HEK293 (cell line): ENCODE measurements at regions not wholly inside any gene's neighbourhood (a gene's known extent, or its start where the extent isn't known, plus 50 kb on each side); places are given as distances from the start of the nearest gene placed in this dataset.

ENCODE experiments used
- CTCF ChIA-PET: fragments of 350-600 bp; formaldehyde crosslinking; extraction: SDS; loops from one replicate; lab custom pipeline; 2021; ENCODE audit warnings: antibody characterized with exemption; lab: Yijun Ruan, JAX
- POLR2A ChIA-PET: fragments of 300-600 bp; formaldehyde crosslinking; extraction: SDS; loops from one replicate; lab custom pipeline; 2020; ENCODE audit warnings: antibody characterized with exemption, inconsistent platforms; lab: Yijun Ruan, JAX
- H3K27ac ChIP-seq: fragments of 200-500 bp; sonication (Bioruptor generic); 2 replicates; pipeline ENCODE4 v1.5.1; 2014; ENCODE audit warnings: low read depth, low read length, control low read depth, inconsistent platforms; ENCODE audit errors: extremely low read depth
- H3K36me3 ChIP-seq, 2 experiments: fragments of 200-500 bp in 1 of 2; sonication (Bioruptor generic) in 1 of 2; 1 replicate in 1 of 2; 2 replicates in 1 of 2; pipeline ENCODE4 v1.5.1; 2014 to 2017; ENCODE audit warnings: inconsistent platforms in 2 of 2, low read length in 2 of 2; ENCODE audit not compliant: control insufficient read depth in 2 of 2, insufficient read depth in 1 of 2
- H3K4me1 ChIP-seq: fragments of 200-500 bp; sonication (Bioruptor generic); 2 replicates; pipeline ENCODE4 v1.5.1; 2014; ENCODE audit warnings: mild to moderate bottlenecking, low read length, inconsistent platforms; ENCODE audit not compliant: control insufficient read depth, insufficient read depth
- H3K4me3 ChIP-seq: 2 replicates; pipeline ENCODE4 v1.5.1; 2011; ENCODE audit warnings: low read depth, mild to moderate bottlenecking, control low read depth, low read length, moderate library complexity
- H3K9me3 ChIP-seq: fragments of 200-500 bp; sonication (Bioruptor generic); 2 replicates; pipeline ENCODE4 v1.5.1; 2014; ENCODE audit warnings: low read depth, low read length, inconsistent platforms; ENCODE audit not compliant: control insufficient read depth, insufficient read depth
- KLF17 ChIP-seq: fragments of 450-650 bp; formaldehyde crosslinking; IDR thresholded peaks from 2 replicates; pipeline ENCODE4 v1.5.1; 2016; ENCODE audit warnings: missing biosample characterization, missing genetic modification characterization
- RBAK ChIP-seq: fragments of 450-650 bp; formaldehyde crosslinking; IDR thresholded peaks from 2 replicates; pipeline ENCODE4 v1.5.1; 2016; ENCODE audit warnings: missing biosample characterization, missing genetic modification characterization
- REPIN1 ChIP-seq: fragments of 450-650 bp; formaldehyde crosslinking; IDR thresholded peaks from 2 replicates; pipeline ENCODE4 v1.5.1; 2017; ENCODE audit warnings: missing biosample characterization, missing genetic modification characterization, low read depth
- SALL2 ChIP-seq: fragments of 450-650 bp; formaldehyde crosslinking; IDR thresholded peaks from 2 replicates; pipeline ENCODE4 v1.5.0; 2017; ENCODE audit warnings: missing biosample characterization, mild to moderate bottlenecking, missing genetic modification characterization, borderline replicate concordance
- SCRT2 ChIP-seq: fragments of 450-650 bp; formaldehyde crosslinking; IDR thresholded peaks from 2 replicates; pipeline ENCODE4 v1.5.1; 2016; ENCODE audit warnings: missing biosample characterization, missing genetic modification characterization
- SETDB1 ChIP-seq: IDR thresholded peaks from one replicate; pipeline ENCODE4 v1.6.1; 2017; ENCODE audit warnings: mild to moderate bottlenecking, low read length, moderate library complexity, mixed read lengths; ENCODE audit not compliant: insufficient read length
- SP3 ChIP-seq: fragments of 450-650 bp; formaldehyde crosslinking; IDR thresholded peaks from 2 replicates; pipeline ENCODE4 v1.5.1; 2016; ENCODE audit warnings: missing biosample characterization, missing genetic modification characterization
- SP7 ChIP-seq: fragments of 450-650 bp; formaldehyde crosslinking; IDR thresholded peaks from 2 replicates; pipeline ENCODE4 v1.5.1; 2016; ENCODE audit warnings: missing biosample characterization, missing genetic modification characterization
- ZFP3 ChIP-seq: fragments of 450-650 bp; formaldehyde crosslinking; IDR thresholded peaks from 2 replicates; pipeline ENCODE4 v1.5.1; 2016; ENCODE audit warnings: low read depth, missing biosample characterization, missing genetic modification characterization
- ZNF112 ChIP-seq: fragments of 450-650 bp; formaldehyde crosslinking; IDR thresholded peaks from 2 replicates; pipeline ENCODE4 v1.5.0; 2017; ENCODE audit warnings: missing biosample characterization, missing genetic modification characterization
- ZNF114 ChIP-seq: fragments of 450-650 bp; formaldehyde crosslinking; IDR thresholded peaks from 2 replicates; pipeline ENCODE4 v1.5.0; 2017; ENCODE audit warnings: missing biosample characterization, missing genetic modification characterization
- ZNF138 ChIP-seq: fragments of 450-650 bp; formaldehyde crosslinking; IDR thresholded peaks from 2 replicates; pipeline ENCODE4 v1.5.1; 2016; ENCODE audit warnings: missing biosample characterization, missing genetic modification characterization, borderline replicate concordance
- ZNF157 ChIP-seq: fragments of 450-650 bp; formaldehyde crosslinking; IDR thresholded peaks from 2 replicates; pipeline ENCODE4 v1.5.1; 2016; ENCODE audit warnings: missing biosample characterization, missing genetic modification characterization
- ZNF175 ChIP-seq: fragments of 450-650 bp; formaldehyde crosslinking; IDR thresholded peaks from 2 replicates; pipeline ENCODE4 v1.5.1; 2016; ENCODE audit warnings: missing biosample characterization, missing genetic modification characterization
- ZNF24 ChIP-seq: fragments of 450-650 bp; formaldehyde crosslinking; IDR thresholded peaks from 2 replicates; pipeline ENCODE4 v1.5.1; 2016; ENCODE audit warnings: missing biosample characterization, missing genetic modification characterization
- ZNF324 ChIP-seq: fragments of 450-650 bp; formaldehyde crosslinking; IDR thresholded peaks from 2 replicates; pipeline ENCODE4 v1.5.1; 2016; ENCODE audit warnings: missing biosample characterization, missing genetic modification characterization
- ZNF354C ChIP-seq: fragments of 450-650 bp; formaldehyde crosslinking; IDR thresholded peaks from 2 replicates; pipeline ENCODE4 v1.5.1; 2016; ENCODE audit warnings: missing biosample characterization, missing genetic modification characterization, low read depth, borderline replicate concordance
- ZNF423 ChIP-seq: fragments of 450-650 bp; formaldehyde crosslinking; IDR thresholded peaks from 2 replicates; pipeline ENCODE4 v1.5.1; 2016; ENCODE audit warnings: missing biosample characterization, missing genetic modification characterization
- ZNF426 ChIP-seq: fragments of 450-650 bp; formaldehyde crosslinking; IDR thresholded peaks from 2 replicates; pipeline ENCODE4 v1.5.1; 2017; ENCODE audit warnings: missing biosample characterization, missing genetic modification characterization, mild to moderate bottlenecking, inconsistent platforms, moderate library complexity
- ZNF629 ChIP-seq: fragments of 450-650 bp; formaldehyde crosslinking; IDR thresholded peaks from 2 replicates; pipeline ENCODE4 v1.5.1; 2017; ENCODE audit warnings: missing biosample characterization, missing genetic modification characterization
- ZNF670 ChIP-seq: fragments of 450-650 bp; formaldehyde crosslinking; IDR thresholded peaks from 2 replicates; pipeline ENCODE4 v1.5.1; 2016; ENCODE audit warnings: missing biosample characterization, missing genetic modification characterization, low read depth
- ZXDB ChIP-seq: fragments of 450-650 bp; formaldehyde crosslinking; IDR thresholded peaks from 2 replicates; pipeline ENCODE4 v1.5.1; 2016; ENCODE audit warnings: missing biosample characterization, missing genetic modification characterization
- TF ChIP-seq, protein P1 (sequence below): fragments of 450-650 bp; formaldehyde crosslinking; IDR thresholded peaks from 2 replicates; pipeline ENCODE4 v1.5.1; 2016; ENCODE audit warnings: missing biosample characterization, missing genetic modification characterization
- TF ChIP-seq, protein P2 (sequence below): fragments of 450-650 bp; formaldehyde crosslinking; IDR thresholded peaks from 2 replicates; pipeline ENCODE4 v1.5.1; 2017; ENCODE audit warnings: missing biosample characterization, missing genetic modification characterization
- TF ChIP-seq, protein P3 (sequence below): fragments of 450-650 bp; formaldehyde crosslinking; IDR thresholded peaks from 2 replicates; pipeline ENCODE4 v1.5.1; 2017; ENCODE audit warnings: missing biosample characterization, missing genetic modification characterization

- H3K27ac ChIP-seq: no peak overlapping the region
- no peaks in the 10 kb centered on the region for H3K9me3 ChIP-seq
- H3K4me3 ChIP-seq: no peak overlapping the region
- no peaks in the 10 kb centered on the region for H3K36me3 ChIP-seq
- CTCF ChIA-PET: interaction anchor here (0.7 to 3.6 kb wide), 5 partner anchors 9 to 1147 kb away, joined by 3 to 21 read pairs (median 4); no protein-coding TSS in a partner anchor
- H3K4me1 ChIP-seq: no peaks in the 10 kb centered on the region
- no peak for TF ChIP-seq RBAK (tag by site-specific recombination)
- no peak for TF ChIP-seq SP7
- no peak for TF ChIP-seq ZNF175 (tag by site-specific recombination)
- TF ChIP-seq SALL2 (tag by site-specific recombination): no peak
- TF ChIP-seq ZXDB: no peak
- no peak for TF ChIP-seq ZNF670
- TF ChIP-seq, protein P1, sequence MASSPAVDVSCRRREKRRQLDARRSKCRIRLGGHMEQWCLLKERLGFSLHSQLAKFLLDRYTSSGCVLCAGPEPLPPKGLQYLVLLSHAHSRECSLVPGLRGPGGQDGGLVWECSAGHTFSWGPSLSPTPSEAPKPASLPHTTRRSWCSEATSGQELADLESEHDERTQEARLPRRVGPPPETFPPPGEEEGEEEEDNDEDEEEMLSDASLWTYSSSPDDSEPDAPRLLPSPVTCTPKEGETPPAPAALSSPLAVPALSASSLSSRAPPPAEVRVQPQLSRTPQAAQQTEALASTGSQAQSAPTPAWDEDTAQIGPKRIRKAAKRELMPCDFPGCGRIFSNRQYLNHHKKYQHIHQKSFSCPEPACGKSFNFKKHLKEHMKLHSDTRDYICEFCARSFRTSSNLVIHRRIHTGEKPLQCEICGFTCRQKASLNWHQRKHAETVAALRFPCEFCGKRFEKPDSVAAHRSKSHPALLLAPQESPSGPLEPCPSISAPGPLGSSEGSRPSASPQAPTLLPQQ (tag by site-specific recombination): no peak
- no peak for TF ChIP-seq SCRT2 (tag by site-specific recombination)
- TF ChIP-seq, all 188 proteins: peak for 0
- POLR2A ChIA-PET: interaction anchor here (1.1 kb wide), 1 partner anchor 9 kb away, joined by 5 read pairs; no protein-coding TSS in a partner anchor
Observed at GRCh38 chr1:119288751-119289150, 79.8 kb upstream of the HAO2 start.

DNA sequence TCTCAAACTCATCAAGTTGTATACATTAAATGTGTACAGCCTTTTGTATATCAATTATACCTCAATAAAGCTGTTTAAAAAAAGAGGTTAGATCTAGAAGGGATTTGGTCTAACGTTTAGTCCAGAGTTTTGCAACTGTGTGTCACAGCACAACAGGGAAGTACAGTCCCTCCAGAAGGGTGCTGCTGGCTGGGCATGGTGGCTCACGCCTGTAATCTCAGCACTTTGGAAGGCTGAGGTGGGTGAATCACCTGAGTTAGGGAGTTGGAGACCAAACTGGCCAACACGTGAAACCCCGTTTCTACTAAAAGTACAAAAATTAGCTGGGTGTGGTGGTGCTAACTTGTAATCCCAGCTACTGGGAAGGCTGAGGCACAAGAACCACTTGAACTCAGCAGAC is 78.3 kb upstream of the HAO2 start:
- no peak overlapping the region for H3K4me3 ChIP-seq
- no peak for TF ChIP-seq SP3
- no peak for TF ChIP-seq SETDB1
- TF ChIP-seq ZFP3 (tag by site-specific recombination): no peak
- TF ChIP-seq, protein P2, sequence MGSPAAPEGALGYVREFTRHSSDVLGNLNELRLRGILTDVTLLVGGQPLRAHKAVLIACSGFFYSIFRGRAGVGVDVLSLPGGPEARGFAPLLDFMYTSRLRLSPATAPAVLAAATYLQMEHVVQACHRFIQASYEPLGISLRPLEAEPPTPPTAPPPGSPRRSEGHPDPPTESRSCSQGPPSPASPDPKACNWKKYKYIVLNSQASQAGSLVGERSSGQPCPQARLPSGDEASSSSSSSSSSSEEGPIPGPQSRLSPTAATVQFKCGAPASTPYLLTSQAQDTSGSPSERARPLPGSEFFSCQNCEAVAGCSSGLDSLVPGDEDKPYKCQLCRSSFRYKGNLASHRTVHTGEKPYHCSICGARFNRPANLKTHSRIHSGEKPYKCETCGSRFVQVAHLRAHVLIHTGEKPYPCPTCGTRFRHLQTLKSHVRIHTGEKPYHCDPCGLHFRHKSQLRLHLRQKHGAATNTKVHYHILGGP (tag by site-specific recombination): no peak
- TF ChIP-seq ZNF112 (tag by site-specific recombination): no peak
- no peak for TF ChIP-seq ZNF423
- no peak for TF ChIP-seq ZNF157 (tag by site-specific recombination)
- no peak for TF ChIP-seq ZNF324 (tag by site-specific recombination)
- no peak for TF ChIP-seq ZNF354C (tag by site-specific recombination)
- TF ChIP-seq ZNF629 (tag by site-specific recombination): no peak
- TF ChIP-seq ZNF138 (tag by site-specific recombination): no peak
- no peak for TF ChIP-seq ZNF426 (tag by site-specific recombination)
- no peak for TF ChIP-seq ZNF670
- TF ChIP-seq ZNF24 (tag by site-specific recombination): no peak
- no peak for TF ChIP-seq KLF17
- TF ChIP-seq, protein P3, sequence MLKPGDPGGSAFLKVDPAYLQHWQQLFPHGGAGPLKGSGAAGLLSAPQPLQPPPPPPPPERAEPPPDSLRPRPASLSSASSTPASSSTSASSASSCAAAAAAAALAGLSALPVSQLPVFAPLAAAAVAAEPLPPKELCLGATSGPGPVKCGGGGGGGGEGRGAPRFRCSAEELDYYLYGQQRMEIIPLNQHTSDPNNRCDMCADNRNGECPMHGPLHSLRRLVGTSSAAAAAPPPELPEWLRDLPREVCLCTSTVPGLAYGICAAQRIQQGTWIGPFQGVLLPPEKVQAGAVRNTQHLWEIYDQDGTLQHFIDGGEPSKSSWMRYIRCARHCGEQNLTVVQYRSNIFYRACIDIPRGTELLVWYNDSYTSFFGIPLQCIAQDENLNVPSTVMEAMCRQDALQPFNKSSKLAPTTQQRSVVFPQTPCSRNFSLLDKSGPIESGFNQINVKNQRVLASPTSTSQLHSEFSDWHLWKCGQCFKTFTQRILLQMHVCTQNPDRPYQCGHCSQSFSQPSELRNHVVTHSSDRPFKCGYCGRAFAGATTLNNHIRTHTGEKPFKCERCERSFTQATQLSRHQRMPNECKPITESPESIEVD: no peak
- TF ChIP-seq ZNF114 (tag by site-specific recombination): no peak
- TF ChIP-seq REPIN1 (tag by site-specific recombination): no peak
- POLR2A ChIA-PET: no interaction called here
- H3K4me1 ChIP-seq: no peaks in the 10 kb centered on the region; the same call in 1 of the 2 replicates
- no peaks in the 10 kb centered on the region for H3K9me3 ChIP-seq
- H3K36me3 ChIP-seq: no peaks in the 10 kb centered on the region
- CTCF ChIA-PET: interaction anchor here (0.5 to 3.6 kb wide), 3 partner anchors 15 to 126 kb away, joined by 4 to 21 read pairs (median 7); no protein-coding TSS in a partner anchor
- no peak overlapping the region for H3K27ac ChIP-seq
